PC-9 (cell line): ENCODE measurements at regions not wholly inside any gene's neighbourhood (a gene's known extent, or its start where the extent isn't known, plus 50 kb on each side); places are given as distances from the start of the nearest gene placed in this dataset.

Experiments
- EZH2 ChIP-seq: fragments of 200-600 bp; sonication (generic); IDR thresholded peaks from 2 replicates; pipeline ENCODE4 v1.8.0; 2017; ENCODE audit warnings: antibody characterized with exemption, low read depth
- TF ChIP-seq, protein P1 (sequence below): fragments of 200-600 bp; sonication (generic); conservative IDR thresholded peaks from 2 replicates; pipeline ENCODE4 v1.6.1; 2017; ENCODE audit warnings: mixed run types, antibody characterized with exemption, mild to moderate bottlenecking, moderate library complexity

DNA sequence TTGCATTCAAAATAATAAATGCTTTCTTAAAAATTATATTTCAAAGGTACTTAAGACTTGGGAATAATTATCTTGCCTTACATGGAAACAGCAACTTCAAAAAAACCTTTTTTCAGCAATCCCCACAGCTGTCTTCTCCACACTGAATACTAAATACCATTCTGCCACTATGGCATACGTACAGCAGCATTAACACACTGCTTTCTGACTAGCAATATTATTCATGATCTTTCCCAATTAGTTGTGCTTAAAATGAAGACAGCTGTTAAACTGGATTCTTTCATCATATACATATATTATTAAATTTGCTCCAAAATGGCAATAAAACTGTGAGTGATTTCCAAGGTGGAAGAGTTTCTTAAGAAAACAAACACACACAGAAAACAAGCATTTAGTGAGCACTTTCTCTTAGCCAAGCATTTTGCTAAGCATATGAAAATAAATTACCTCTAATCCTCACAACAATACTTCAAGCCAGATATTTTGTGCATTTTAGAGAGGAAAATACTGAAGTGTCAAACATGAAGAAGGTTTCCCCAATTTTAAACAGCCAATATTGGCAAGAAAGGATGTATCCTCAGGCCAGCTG lies 609.5 kb downstream of the SLITRK1 start:
- TF ChIP-seq, protein P1, sequence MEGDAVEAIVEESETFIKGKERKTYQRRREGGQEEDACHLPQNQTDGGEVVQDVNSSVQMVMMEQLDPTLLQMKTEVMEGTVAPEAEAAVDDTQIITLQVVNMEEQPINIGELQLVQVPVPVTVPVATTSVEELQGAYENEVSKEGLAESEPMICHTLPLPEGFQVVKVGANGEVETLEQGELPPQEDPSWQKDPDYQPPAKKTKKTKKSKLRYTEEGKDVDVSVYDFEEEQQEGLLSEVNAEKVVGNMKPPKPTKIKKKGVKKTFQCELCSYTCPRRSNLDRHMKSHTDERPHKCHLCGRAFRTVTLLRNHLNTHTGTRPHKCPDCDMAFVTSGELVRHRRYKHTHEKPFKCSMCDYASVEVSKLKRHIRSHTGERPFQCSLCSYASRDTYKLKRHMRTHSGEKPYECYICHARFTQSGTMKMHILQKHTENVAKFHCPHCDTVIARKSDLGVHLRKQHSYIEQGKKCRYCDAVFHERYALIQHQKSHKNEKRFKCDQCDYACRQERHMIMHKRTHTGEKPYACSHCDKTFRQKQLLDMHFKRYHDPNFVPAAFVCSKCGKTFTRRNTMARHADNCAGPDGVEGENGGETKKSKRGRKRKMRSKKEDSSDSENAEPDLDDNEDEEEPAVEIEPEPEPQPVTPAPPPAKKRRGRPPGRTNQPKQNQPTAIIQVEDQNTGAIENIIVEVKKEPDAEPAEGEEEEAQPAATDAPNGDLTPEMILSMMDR, result no peak
- TF ChIP-seq EZH2, result no peak
